GM12892 (cell line): ENCODE measurements at regions not wholly inside any gene's neighbourhood (a gene's known extent, or its start where the extent isn't known, plus 50 kb on each side); places are given as distances from the start of the nearest gene placed in this dataset.

ENCODE experiments used
- POLR2A ChIP-seq: IDR thresholded peaks from 2 replicates; pipeline ENCODE4 v1.6.1; 2011; ENCODE audit warnings: low read depth, low read length, control low read depth
- TAF1 ChIP-seq: IDR thresholded peaks from 2 replicates; pipeline ENCODE4 v1.6.1; 2011; ENCODE audit warnings: low read depth, mild to moderate bottlenecking, control low read depth, low read length, borderline replicate concordance

- TF ChIP-seq POLR2A: no peak
- TF ChIP-seq TAF1: no peak
Observed at GRCh38 chr7:108716783-108717182, 147.1 kb downstream of the DNAJB9 start.
